ENCODE measurements at regions not wholly inside any gene's neighbourhood (a gene's known extent, or its start where the extent isn't known, plus 50 kb on each side); places are given as distances from the start of the nearest gene placed in this dataset.

GRCh38 chr13:73551736-73552135 is 492.9 kb downstream of the KLF5 start:
- no peak for TF ChIP-seq CTCF (IDR thresholded peaks at IDR 0.05; ENCODE audit: control insufficient read depth, insufficient read depth, low read depth, low read length, missing control alignments)
- H3K4me3 ChIP-seq (ENCODE audit: control insufficient read depth, low read depth, low read length), result no peak overlapping the region
- no peak for DNase-seq (ENCODE audit: low read depth)

- DNase-seq (ENCODE audit: low read depth), result no peak
- H3K4me3 ChIP-seq (ENCODE audit: control insufficient read depth, low read depth, low read length), result no peak overlapping the region
- TF ChIP-seq CTCF (IDR thresholded peaks at IDR 0.05; ENCODE audit: control insufficient read depth, insufficient read depth, low read depth, low read length, missing control alignments), result no peak
These were observed 490.9 kb downstream of the KLF5 start for GRCh38 chr13:73549717-73550116.

- no peak for DNase-seq (ENCODE audit: low read depth)
- TF ChIP-seq CTCF (IDR thresholded peaks at IDR 0.05; ENCODE audit: control insufficient read depth, insufficient read depth, low read depth, low read length, missing control alignments), result no peak
- no peak overlapping the region for H3K4me3 ChIP-seq (ENCODE audit: control insufficient read depth, low read depth, low read length)
These were observed 489.6 kb downstream of the KLF5 start for GRCh38 chr13:73548449-73548848.

GRCh38 chr13:73547239-73547638 is 488.4 kb downstream of the KLF5 start:
- no peak for TF ChIP-seq CTCF (IDR thresholded peaks at IDR 0.05; ENCODE audit: control insufficient read depth, insufficient read depth, low read depth, low read length, missing control alignments)
- H3K4me3 ChIP-seq (ENCODE audit: control insufficient read depth, low read depth, low read length), result no peak overlapping the region
- DNase-seq (ENCODE audit: low read depth), result no peak

- no peak overlapping the region for H3K4me3 ChIP-seq (ENCODE audit: control insufficient read depth, low read depth, low read length)
- DNase-seq (ENCODE audit: low read depth), result no peak
- TF ChIP-seq CTCF (IDR thresholded peaks at IDR 0.05; ENCODE audit: control insufficient read depth, insufficient read depth, low read depth, low read length, missing control alignments), result no peak
These were observed 485.4 kb downstream of the KLF5 start for GRCh38 chr13:73544175-73544574.

GRCh38 chr13:73542446-73542845 is 483.6 kb downstream of the KLF5 start:
- no peak for TF ChIP-seq CTCF (IDR thresholded peaks at IDR 0.05; ENCODE audit: control insufficient read depth, insufficient read depth, low read depth, low read length, missing control alignments)
- DNase-seq (ENCODE audit: low read depth), result no peak
- no peak overlapping the region for H3K4me3 ChIP-seq (ENCODE audit: control insufficient read depth, low read depth, low read length)

- no peak overlapping the region for H3K4me3 ChIP-seq (ENCODE audit: control insufficient read depth, low read depth, low read length)
- no peak for TF ChIP-seq CTCF (IDR thresholded peaks at IDR 0.05; ENCODE audit: control insufficient read depth, insufficient read depth, low read depth, low read length, missing control alignments)
- no peak for DNase-seq (ENCODE audit: low read depth)
These were observed 478.1 kb downstream of the KLF5 start for GRCh38 chr13:73536865-73537264.
